ENCODE measurements at regions not wholly inside any gene's neighbourhood (a gene's known extent, or its start where the extent isn't known, plus 50 kb on each side); places are given as distances from the start of the nearest gene placed in this dataset.
"Not testable (repeated sequence)": the region's sequence is repeated elsewhere in the genome, so short reads cannot be mapped to it uniquely, and the experiment has no call there.

GRCh38 chr4:162839814-162840213, 326.9 kb downstream of the NAF1 start:
- H3K4me3 ChIP-seq (replicated peaks in 1 of 2; ENCODE audit: low read depth in 2 of 2, low read length in 2 of 2), result no peak overlapping the region
- no peak for TF ChIP-seq CTCF (IDR thresholded peaks at IDR 0.05; ENCODE audit: low read depth, low read length)

GRCh38 chr4:162838671-162839070, 328.0 kb downstream of the NAF1 start:
- TF ChIP-seq CTCF (IDR thresholded peaks at IDR 0.05; ENCODE audit: low read depth, low read length), result no peak
- no peak for DNase-seq (ENCODE audit: low read depth in 2 of 2)
- no peak overlapping the region for H3K4me3 ChIP-seq (replicated peaks in 1 of 2; ENCODE audit: low read depth in 2 of 2, low read length in 2 of 2)

More at GRCh38 chr4:162839814-162840213, 326.9 kb downstream of the NAF1 start:
- no peak for DNase-seq (ENCODE audit: low read depth in 2 of 2)

GRCh38 chr4:162837679-162838078, 329.0 kb downstream of the NAF1 start:
- no peak for TF ChIP-seq CTCF (IDR thresholded peaks at IDR 0.05; ENCODE audit: low read depth, low read length)
- DNase-seq (ENCODE audit: low read depth in 2 of 2), result no peak
- H3K4me3 ChIP-seq (replicated peaks in 1 of 2; ENCODE audit: low read depth in 2 of 2, low read length in 2 of 2), result no peak overlapping the region

- no peak overlapping the region for H3K4me3 ChIP-seq (replicated peaks in 1 of 2; ENCODE audit: low read depth in 2 of 2, low read length in 2 of 2)
- no peak for DNase-seq (ENCODE audit: low read depth in 2 of 2)
- TF ChIP-seq CTCF (IDR thresholded peaks at IDR 0.05; ENCODE audit: low read depth, low read length), result no peak
These were observed 329.4 kb downstream of the NAF1 start for GRCh38 chr4:162837241-162837640.

- no peak for TF ChIP-seq CTCF (IDR thresholded peaks at IDR 0.05; ENCODE audit: low read depth, low read length)
- H3K4me3 ChIP-seq (replicated peaks in 1 of 2; ENCODE audit: low read depth in 2 of 2, low read length in 2 of 2), result no peak overlapping the region
- DNase-seq (ENCODE audit: low read depth in 2 of 2), result no peak
These were observed 329.9 kb downstream of the NAF1 start for GRCh38 chr4:162836773-162837172.

GRCh38 chr4:162836258-162836657, 330.4 kb downstream of the NAF1 start:
- not testable (repeated sequence) for DNase-seq (ENCODE audit: low read depth in 2 of 2); H3K4me3 ChIP-seq (replicated peaks in 1 of 2; ENCODE audit: low read depth in 2 of 2, low read length in 2 of 2)

GRCh38 chr4:162830899-162831298, 335.8 kb downstream of the NAF1 start:
- DNase-seq (ENCODE audit: low read depth in 2 of 2), result no peak
- no peak for TF ChIP-seq CTCF (IDR thresholded peaks at IDR 0.05; ENCODE audit: low read depth, low read length)
- H3K4me3 ChIP-seq (replicated peaks in 1 of 2; ENCODE audit: low read depth in 2 of 2, low read length in 2 of 2), result no peak overlapping the region

GRCh38 chr4:162817374-162817773, 349.3 kb downstream of the NAF1 start:
- not testable (repeated sequence) for DNase-seq (ENCODE audit: low read depth in 2 of 2); H3K4me3 ChIP-seq (replicated peaks in 1 of 2; ENCODE audit: low read depth in 2 of 2, low read length in 2 of 2)
